Activated T-helper 1 cell treated with anti-CD3 and anti-CD28 coated beads, Interleukin-12 subunit alpha, Interleukin-12 subunit beta, Interleukin-2, Interleukin-4 antibody, amounts not matched to agents 30 ng/mL and 10 ng/mL and 1 ng/mL, durations not matched to agents 14 hours and 24 hours and 36 hours (primary cell): ENCODE measurements at regions not wholly inside any gene's neighbourhood (a gene's known extent, or its start where the extent isn't known, plus 50 kb on each side); places are given as distances from the start of the nearest gene placed in this dataset.
"Not testable (repeated sequence)": the region's sequence is repeated elsewhere in the genome, so short reads cannot be mapped to it uniquely, and the experiment has no call there.

Experiments used
- DNase-seq: peaks from one replicate; pipeline ENCODE4 v3.0.0; 2021; ENCODE audit warnings: low spot score
- H3K27ac Mint-ChIP-seq: one replicate; pipeline ENCODE4 v1.8.0; 2021; ENCODE audit warnings: mild to moderate bottlenecking, mixed read lengths
- H3K27me3 Mint-ChIP-seq: one replicate; pipeline ENCODE4 v1.8.0; 2022; ENCODE audit warnings: mild to moderate bottlenecking, moderate library complexity, mixed read lengths; ENCODE audit not compliant: insufficient read depth
- H3K36me3 Mint-ChIP-seq: one replicate; pipeline ENCODE4 v1.8.0; 2021; ENCODE audit warnings: low read depth, mixed read lengths
- H3K4me1 Mint-ChIP-seq: one replicate; pipeline ENCODE4 v1.8.0; 2021; ENCODE audit warnings: low read depth, mixed read lengths
- H3K4me3 Mint-ChIP-seq: one replicate; pipeline ENCODE4 v1.8.0; 2021; ENCODE audit warnings: mild to moderate bottlenecking, moderate library complexity, mixed read lengths
- H3K9me3 Mint-ChIP-seq: one replicate; pipeline ENCODE4 v1.8.0; 2021; ENCODE audit warnings: mixed read lengths
- intact Hi-C: fragments of 100-400 bp; cut with micrococcal nuclease; formaldehyde crosslinking; loops from one replicate; pipeline ENCODE4 v1.15.1; 2024

GRCh38 chr1:53391982-53392381 is 64.1 kb upstream of the LRP8 start:
- no peak overlapping the region for H3K27ac Mint-ChIP-seq
- DNase-seq = no peak

GRCh38 chr1:53392460-53392859 is 64.6 kb upstream of the LRP8 start:
- Mint-ChIP-seq H3K27ac (no peak overlapping the region), H3K4me3 (no peak overlapping the region), H3K36me3 (no peaks in the 10 kb centered on the region), H3K4me1 (peaks cover 21% of the 10 kb centered on the region), H3K27me3 (peaks cover 7% of the 10 kb centered on the region), H3K9me3 (no peaks in the 10 kb centered on the region)
- intact Hi-C loops = loop anchor here (5.0 kb wide), 1 partner anchor 100 kb away; no protein-coding TSS in a partner anchor
- no peak for DNase-seq

More at GRCh38 chr1:53391982-53392381, 64.1 kb upstream of the LRP8 start:
- Mint-ChIP-seq H3K27me3 (peaks cover 7% of the 10 kb centered on the region), H3K9me3 (peaks cover 3% of the 10 kb centered on the region), H3K4me1 (peaks cover 21% of the 10 kb centered on the region), H3K4me3 (no peak overlapping the region), H3K36me3 (no peaks in the 10 kb centered on the region)
- intact Hi-C loops = loop anchor here (5.0 kb wide), 1 partner anchor 100 kb away; no protein-coding TSS in a partner anchor

- intact Hi-C loops = loop anchor here (1.0 to 5.0 kb wide), 4 partner anchors 20 to 115 kb away; no protein-coding TSS in a partner anchor
- no peaks in the 10 kb centered on the region for H3K9me3 Mint-ChIP-seq
- H3K4me1 Mint-ChIP-seq = peaks cover 21% of the 10 kb centered on the region
- no peak overlapping the region for H3K27ac Mint-ChIP-seq
- H3K36me3 Mint-ChIP-seq = no peaks in the 10 kb centered on the region
- H3K4me3 Mint-ChIP-seq = no peak overlapping the region
- peaks cover 2% of the 10 kb centered on the region for H3K27me3 Mint-ChIP-seq
- DNase-seq = peak; percentile 61
Measured at GRCh38 chr1:53393325-53393792, 65.5 kb upstream of the LRP8 start.

GRCh38 chr1:53394306-53394705 is 64.9 kb upstream of the DMRTB1 start:
- no peak overlapping the region for H3K27ac Mint-ChIP-seq
- intact Hi-C loops = loop anchor here (5.0 kb wide), 1 partner anchor 102 kb away; no protein-coding TSS in a partner anchor
- no peak for DNase-seq

GRCh38 chr1:53395671-53396215 is 63.5 kb upstream of the DMRTB1 start:
- intact Hi-C loops = loop anchor here (5.0 kb wide), 1 partner anchor 1833 kb away; no protein-coding TSS in a partner anchor
- Mint-ChIP-seq H3K27me3 (no peaks in the 10 kb centered on the region), H3K4me1 (peaks cover 10% of the 10 kb centered on the region), H3K4me3 (no peak overlapping the region), H3K36me3 (no peaks in the 10 kb centered on the region), H3K27ac (no peak overlapping the region), H3K9me3 (no peaks in the 10 kb centered on the region)
- DNase-seq = no peak

More at GRCh38 chr1:53394306-53394705, 64.9 kb upstream of the DMRTB1 start:
- H3K9me3 Mint-ChIP-seq = no peaks in the 10 kb centered on the region
- H3K4me1 Mint-ChIP-seq = peaks cover 21% of the 10 kb centered on the region
- no peaks in the 10 kb centered on the region for H3K27me3 Mint-ChIP-seq
- no peaks in the 10 kb centered on the region for H3K36me3 Mint-ChIP-seq
- no peak overlapping the region for H3K4me3 Mint-ChIP-seq

GRCh38 chr1:53396573-53397268 is 62.5 kb upstream of the DMRTB1 start:
- no peaks in the 10 kb centered on the region for H3K27me3 Mint-ChIP-seq
- no peaks in the 10 kb centered on the region for H3K9me3 Mint-ChIP-seq
- intact Hi-C loops = loop anchor here (5.0 kb wide), 1 partner anchor 1834 kb away; no protein-coding TSS in a partner anchor
- DNase-seq = no peak
- no peaks in the 10 kb centered on the region for H3K36me3 Mint-ChIP-seq
- H3K4me3 Mint-ChIP-seq = no peak overlapping the region
- H3K27ac Mint-ChIP-seq = peak overlapping the region; percentile 37
- H3K4me1 Mint-ChIP-seq = peaks cover 9% of the 10 kb centered on the region

GRCh38 chr1:53398091-53398490 is 61.1 kb upstream of the DMRTB1 start:
- Mint-ChIP-seq H3K27me3 (no peaks in the 10 kb centered on the region), H3K36me3 (no peaks in the 10 kb centered on the region), H3K4me3 (no peak overlapping the region), H3K27ac (no peak overlapping the region), H3K4me1 (peaks cover 8% of the 10 kb centered on the region), H3K9me3 (no peaks in the 10 kb centered on the region)
- no peak for DNase-seq
- intact Hi-C loops = loop anchor here (5.0 kb wide), 1 partner anchor 1836 kb away; no protein-coding TSS in a partner anchor

- Mint-ChIP-seq H3K9me3 (no peaks in the 10 kb centered on the region), H3K4me1 (peaks cover under 1% of the 10 kb centered on the region), H3K27ac (no peak overlapping the region), H3K4me3 (no peak overlapping the region), H3K27me3 (no peaks in the 10 kb centered on the region), H3K36me3 (no peaks in the 10 kb centered on the region)
- intact Hi-C loops = loop anchor here (5.0 kb wide), 1 partner anchor 1836 kb away; no protein-coding TSS in a partner anchor
- no peak for DNase-seq
Measured at GRCh38 chr1:53398576-53399365, 60.4 kb upstream of the DMRTB1 start.

- not testable (repeated sequence) for H3K4me1 Mint-ChIP-seq, H3K9me3 Mint-ChIP-seq, DNase-seq, H3K4me3 Mint-ChIP-seq, H3K27ac Mint-ChIP-seq, H3K27me3 Mint-ChIP-seq, H3K36me3 Mint-ChIP-seq
- intact Hi-C loops = loop anchor here (5.0 kb wide), 1 partner anchor 1837 kb away; no protein-coding TSS in a partner anchor
Measured at GRCh38 chr1:53399370-53400133, 59.6 kb upstream of the DMRTB1 start.

GRCh38 chr1:53400761-53401674 is 58.2 kb upstream of the DMRTB1 start:
- Mint-ChIP-seq H3K36me3 (no peaks in the 10 kb centered on the region), H3K27ac (no peak overlapping the region), H3K27me3 (no peaks in the 10 kb centered on the region), H3K4me3 (no peak overlapping the region), H3K4me1 (peaks cover 8% of the 10 kb centered on the region), H3K9me3 (no peaks in the 10 kb centered on the region)
- DNase-seq = no peak
- intact Hi-C loops = no loop called here

- peaks cover 8% of the 10 kb centered on the region for H3K4me1 Mint-ChIP-seq
- no peak overlapping the region for H3K4me3 Mint-ChIP-seq
- no peaks in the 10 kb centered on the region for H3K9me3 Mint-ChIP-seq
- DNase-seq = no peak
- H3K36me3 Mint-ChIP-seq = no peaks in the 10 kb centered on the region
- intact Hi-C loops = no loop called here
- H3K27me3 Mint-ChIP-seq = no peaks in the 10 kb centered on the region
- no peak overlapping the region for H3K27ac Mint-ChIP-seq
Measured at GRCh38 chr1:53401813-53402745, 57.1 kb upstream of the DMRTB1 start.
